HG02623 (cell line): ENCODE measurements at regions not wholly inside any gene's neighbourhood (a gene's known extent, or its start where the extent isn't known, plus 50 kb on each side); places are given as distances from the start of the nearest gene placed in this dataset.

ENCODE experiments used
- ATAC-seq: cut with Tn5 transposase; IDR thresholded peaks from one replicate; pipeline ENCODE4 v1.9.1; 2021; ENCODE audit warnings: moderate library complexity; ENCODE audit not compliant: unreplicated experiment

DNA sequence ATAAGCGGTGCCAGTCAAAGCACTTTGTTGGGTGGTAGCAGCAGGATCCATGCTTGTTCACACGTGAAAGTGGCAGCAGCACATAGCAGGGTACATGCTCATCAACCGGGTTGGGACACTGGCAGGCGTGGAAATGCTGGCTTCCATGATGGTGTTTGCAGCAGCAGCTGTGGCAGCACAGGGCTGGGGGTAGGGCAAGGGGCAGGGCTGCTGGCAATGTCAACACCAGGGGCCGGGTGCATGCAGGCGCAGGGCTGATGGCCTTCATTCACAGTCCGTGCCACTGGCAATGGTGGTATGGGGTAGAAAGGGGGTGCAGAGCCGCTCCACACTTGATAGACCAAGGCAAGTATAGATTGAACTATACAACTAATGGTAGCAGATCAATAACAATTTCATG, 374.7 kb upstream of the FAM241A start:
- no peak for ATAC-seq

DNA sequence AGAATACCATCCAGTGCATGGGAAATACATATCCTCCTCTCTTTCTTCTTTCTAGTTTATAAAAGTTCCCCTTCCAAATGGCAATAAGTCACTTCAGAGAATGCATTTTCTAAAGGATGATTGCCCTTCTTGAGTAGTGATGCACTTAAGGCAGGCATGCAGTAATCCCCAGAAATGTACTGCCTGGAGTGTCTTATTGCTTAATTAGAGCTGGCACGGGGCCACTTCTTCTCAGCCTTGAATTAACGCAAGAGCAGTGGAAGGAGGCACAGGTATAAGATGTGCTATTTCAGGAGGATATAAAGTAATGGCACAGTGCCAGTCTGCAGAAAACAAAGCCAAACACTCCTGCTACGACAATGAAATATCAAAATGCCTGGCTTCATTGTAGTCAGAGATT, 371.4 kb upstream of the FAM241A start:
- no peak for ATAC-seq

- ATAC-seq = no peak
Observed at GRCh38 chr4:111775556-111776297, 369.5 kb upstream of the FAM241A start.

DNA sequence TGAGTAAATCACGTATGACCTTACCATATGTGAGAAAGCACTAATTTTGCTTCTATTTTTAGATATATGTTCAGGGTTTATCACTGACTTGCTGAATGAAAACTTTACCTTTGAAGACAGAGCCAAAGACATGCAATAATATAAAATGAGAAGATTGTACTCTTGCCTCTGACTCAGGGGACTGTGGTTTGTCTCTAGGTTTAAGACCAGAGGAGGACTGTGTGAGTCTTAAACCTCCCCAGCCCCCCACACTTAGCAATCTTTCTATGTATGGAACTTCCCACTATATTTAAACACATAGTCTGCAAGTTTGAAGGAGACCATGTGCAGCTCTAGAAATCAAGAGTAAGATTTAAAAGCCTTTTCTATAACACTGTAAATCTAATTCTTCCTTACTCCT, 368.7 kb upstream of the FAM241A start:
- ATAC-seq = no peak

DNA sequence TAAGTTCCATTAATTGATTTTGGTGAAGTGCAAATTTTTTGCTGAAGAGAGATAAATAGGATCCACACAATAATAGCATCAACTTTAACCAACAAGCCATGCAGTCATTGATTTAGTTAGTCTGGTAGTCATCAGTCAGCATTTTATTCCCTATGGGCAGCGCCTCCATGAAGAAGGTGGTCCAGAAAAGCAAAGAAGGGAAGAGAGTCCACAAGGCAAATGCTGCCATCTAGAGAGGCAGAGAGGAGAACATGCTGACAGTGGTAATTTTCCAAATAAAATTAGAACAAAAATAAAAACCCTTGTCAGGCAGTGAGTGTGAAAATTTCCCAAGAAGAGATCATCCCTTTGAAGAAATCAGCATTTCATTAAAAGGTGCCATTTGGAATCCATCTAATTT, 366.7 kb upstream of the FAM241A start:
- no peak for ATAC-seq

DNA sequence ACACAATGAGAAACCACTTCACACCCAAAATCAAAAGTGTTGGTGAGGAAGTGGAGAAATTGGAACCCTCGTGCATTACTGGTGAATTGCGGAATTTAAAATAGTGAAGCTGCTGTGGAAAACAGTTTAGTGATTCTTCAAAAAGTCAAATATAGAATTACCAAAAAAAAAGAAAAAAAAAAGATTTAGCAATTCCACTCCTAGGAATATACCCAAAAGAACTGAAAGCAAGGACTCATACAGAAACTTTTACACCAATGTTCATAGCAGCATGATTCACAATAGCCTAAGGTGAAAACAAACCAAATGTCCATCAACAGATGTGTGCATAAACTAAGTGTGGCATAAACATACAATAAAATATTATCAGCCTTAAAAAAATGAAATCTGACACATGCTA, 364.3 kb upstream of the FAM241A start:
- ATAC-seq = no peak

- no peak for ATAC-seq
Observed at GRCh38 chr4:111781611-111782010, 363.6 kb upstream of the FAM241A start.

GRCh38 chr4:111788099-111788498, 357.2 kb upstream of the FAM241A start:
- ATAC-seq = no peak

DNA sequence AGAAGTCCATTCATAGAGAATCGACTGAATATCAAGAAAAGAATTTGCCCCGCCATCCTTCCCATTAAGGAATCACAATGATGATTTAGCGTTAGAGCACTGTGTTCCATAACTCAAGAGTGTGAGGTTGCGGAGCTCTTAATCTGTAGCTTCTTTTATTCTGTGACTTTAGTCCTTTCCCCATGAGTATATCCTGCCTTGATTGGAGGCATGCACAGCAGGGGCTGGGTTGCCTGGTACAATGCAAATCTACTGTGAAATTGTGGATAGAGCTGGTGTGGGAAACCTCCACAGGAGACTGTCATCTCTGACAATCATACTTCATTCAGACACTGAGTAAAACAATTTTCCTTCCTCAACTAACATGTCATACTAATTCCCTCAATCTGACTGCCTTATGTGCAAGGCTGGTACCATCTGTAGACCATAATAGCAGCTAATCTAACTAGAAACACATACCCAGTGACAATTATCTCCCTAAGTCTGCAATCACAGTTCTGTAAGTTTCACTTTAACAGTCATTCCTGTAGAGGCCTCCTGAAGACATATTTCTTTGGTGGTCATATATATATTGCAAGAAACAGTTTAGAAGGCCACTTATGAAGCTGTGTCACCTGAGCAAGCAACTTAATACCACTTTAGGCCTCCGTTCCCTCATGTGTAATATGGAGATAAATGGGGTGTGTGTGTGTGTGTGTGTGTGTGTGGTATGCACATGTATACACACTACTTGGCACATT, 355.2 kb upstream of the FAM241A start:
- no peak for ATAC-seq

DNA sequence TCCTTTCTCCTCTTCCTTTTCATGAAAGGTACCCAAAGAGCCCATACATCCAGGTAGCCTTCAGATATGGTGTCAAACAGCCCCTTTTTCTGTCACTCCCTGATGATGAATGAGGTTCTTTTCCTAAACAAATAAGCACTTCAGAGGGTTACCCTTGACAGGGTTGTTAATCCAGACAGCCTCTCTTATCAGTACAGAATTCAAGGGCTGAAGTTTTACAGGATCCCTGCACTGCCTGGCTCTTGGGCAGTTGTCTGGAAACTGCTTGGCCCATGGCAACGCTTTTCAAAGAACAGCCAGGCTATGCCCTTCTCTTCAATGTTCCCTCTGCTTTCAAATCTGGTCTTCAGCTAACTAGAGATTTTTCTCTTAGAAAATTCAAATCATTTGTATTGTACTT, 352.6 kb upstream of the FAM241A start:
- ATAC-seq = no peak

- no peak for ATAC-seq
Observed at GRCh38 chr4:111793433-111794091, 351.7 kb upstream of the FAM241A start.

DNA sequence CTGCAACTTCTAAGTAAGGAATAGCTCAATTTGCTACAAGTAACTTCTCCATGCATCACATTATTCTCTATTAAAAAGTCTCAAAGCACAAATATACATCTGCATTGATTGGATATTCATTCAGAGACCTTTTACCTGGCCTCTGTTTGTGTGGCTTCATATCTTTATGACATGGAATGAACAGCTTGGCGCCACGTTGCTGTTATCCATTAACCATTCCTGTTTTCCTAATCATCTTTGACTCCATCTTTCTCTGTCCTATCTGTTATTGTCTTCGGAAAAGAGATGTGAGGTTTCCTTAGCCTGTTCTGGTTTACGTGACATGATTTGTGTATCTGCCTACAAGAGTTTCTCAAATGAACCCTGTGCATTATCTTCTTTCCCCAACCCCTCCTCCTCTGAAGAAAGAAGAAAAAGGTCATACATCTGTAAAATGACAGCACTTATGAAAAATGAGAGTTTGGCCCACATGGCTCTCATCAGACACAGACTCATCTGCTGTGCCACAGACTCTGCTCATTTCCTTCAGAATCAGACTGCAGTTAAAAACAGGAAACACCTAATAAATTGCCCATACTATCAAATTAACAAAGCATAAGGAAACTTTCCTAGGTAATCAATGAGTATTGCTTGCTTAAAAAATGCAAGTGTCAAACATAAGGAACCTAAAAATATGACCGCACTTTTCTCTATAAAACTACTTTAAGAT, 347.6 kb upstream of the FAM241A start:
- ATAC-seq = no peak

DNA sequence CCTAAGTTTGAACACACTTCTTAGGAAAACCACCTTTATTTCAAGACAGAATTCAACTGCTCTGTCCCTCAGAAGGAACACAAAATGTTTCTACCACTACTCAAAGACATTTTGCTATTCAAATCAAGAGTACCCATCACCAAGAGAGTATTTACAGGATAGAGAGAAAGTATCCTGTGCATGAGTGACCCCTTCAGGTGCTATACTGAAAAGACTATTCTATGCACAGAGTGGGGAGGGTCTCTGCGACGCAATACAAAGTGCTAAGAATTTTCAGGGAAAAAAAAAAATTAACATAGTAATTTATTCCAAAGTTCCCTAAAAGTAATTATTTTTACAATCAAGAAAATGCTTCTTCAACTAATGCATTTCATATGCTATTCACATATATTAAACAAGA, 346.4 kb upstream of the FAM241A start:
- ATAC-seq = no peak

- ATAC-seq = no peak
Observed at GRCh38 chr4:111800551-111800950, 344.7 kb upstream of the FAM241A start.

DNA sequence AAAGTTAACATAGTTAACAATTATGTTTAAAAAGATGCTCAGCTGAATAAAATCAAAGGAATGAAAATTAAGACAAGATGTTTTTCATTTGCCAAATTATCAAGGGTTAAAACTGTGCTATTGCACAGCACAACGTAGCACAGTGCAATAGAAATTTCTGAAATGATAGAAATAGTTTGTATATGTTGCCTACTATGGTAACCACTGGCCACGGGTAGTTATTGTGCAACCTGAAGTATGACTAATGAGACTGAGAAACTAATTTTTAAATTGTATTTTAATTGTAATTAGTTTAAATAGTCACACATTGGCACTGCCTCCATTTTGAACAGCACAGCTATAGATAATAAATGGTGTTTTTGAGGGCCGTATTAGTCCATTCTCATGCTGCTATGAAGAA, 343.1 kb upstream of the FAM241A start:
- ATAC-seq = no peak

DNA sequence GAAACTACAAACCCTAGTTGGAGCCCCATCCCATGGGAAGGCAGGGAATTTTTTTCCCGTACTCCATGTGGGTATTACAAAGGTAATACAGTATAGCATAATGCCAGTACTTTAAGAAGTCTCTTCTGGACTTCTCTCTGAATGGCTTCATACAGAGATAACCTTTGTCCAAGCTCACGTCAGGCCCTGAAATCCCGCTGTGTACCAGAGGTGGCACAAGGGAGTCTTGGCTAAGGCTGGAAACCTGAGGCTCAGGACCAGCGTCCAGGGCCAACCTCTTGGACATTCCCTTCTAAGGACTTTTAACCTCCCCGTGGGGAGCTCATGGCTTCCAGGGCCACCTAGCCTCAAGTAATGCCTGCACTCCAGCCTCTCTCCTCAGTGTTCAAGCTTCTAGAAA, 338.9 kb upstream of the FAM241A start:
- ATAC-seq = no peak

GRCh38 chr4:111807576-111807975, 337.7 kb upstream of the FAM241A start:
- ATAC-seq = no peak

GRCh38 chr4:111808174-111808573, 337.1 kb upstream of the FAM241A start:
- no peak for ATAC-seq

DNA sequence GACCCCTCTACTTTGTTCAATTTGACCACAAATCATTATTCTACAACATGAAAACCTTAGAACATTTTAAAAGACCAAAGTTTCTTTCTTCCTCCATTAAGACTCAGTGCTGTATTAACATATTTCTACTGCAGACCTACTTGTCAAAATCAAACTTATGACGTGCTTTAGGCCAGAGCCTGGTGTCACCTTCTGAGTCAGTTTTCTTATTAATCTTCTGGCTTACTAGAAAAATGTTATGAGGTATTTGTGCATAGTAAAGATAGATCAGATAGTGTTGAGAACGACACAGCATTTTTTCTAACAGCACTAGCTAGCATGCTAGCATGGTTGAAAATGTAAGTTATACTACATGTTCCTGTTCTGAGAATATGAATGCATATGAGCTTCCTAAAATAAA, 333.6 kb upstream of the FAM241A start:
- no peak for ATAC-seq

- no peak for ATAC-seq
Observed at GRCh38 chr4:111812114-111812513, 333.1 kb upstream of the FAM241A start.

GRCh38 chr4:111812760-111813159, 332.5 kb upstream of the FAM241A start:
- no peak for ATAC-seq
